COLO668 (cell line): ENCODE measurements at regions not wholly inside any gene's neighbourhood (a gene's known extent, or its start where the extent isn't known, plus 50 kb on each side); places are given as distances from the start of the nearest gene placed in this dataset.
A peak's percentile ranks its signal among the peaks of the same experiment; 100 is the strongest.
"Not testable (repeated sequence)": the region's sequence is repeated elsewhere in the genome, so short reads cannot be mapped to it uniquely, and the experiment has no call there.

ENCODE experiments used
- DNase-seq: peaks from one replicate; lab custom pipeline; 2025; ENCODE audit not compliant: unreplicated experiment; lab: John Stamatoyannopoulos, UW

GRCh38 chr1:235059221-235059620 lies 69.4 kb downstream of the TOMM20 start:
- no peak for DNase-seq

- DNase-seq: no peak
These were observed 69.9 kb downstream of the TOMM20 start for GRCh38 chr1:235058695-235059094.

GRCh38 chr1:235057385-235058306 lies 71.0 kb downstream of the TOMM20 start:
- DNase-seq: no peak

GRCh38 chr1:235056937-235057336 lies 71.7 kb downstream of the TOMM20 start:
- DNase-seq: no peak

GRCh38 chr1:235054936-235055335 lies 73.7 kb downstream of the TOMM20 start:
- DNase-seq: no peak

- DNase-seq: no peak
These were observed 74.2 kb downstream of the TOMM20 start for GRCh38 chr1:235054466-235054865.

- no peak for DNase-seq
These were observed 76.3 kb downstream of the TOMM20 start for GRCh38 chr1:235052067-235053008.

- peak; percentile 64 for DNase-seq
These were observed 77.1 kb downstream of the TOMM20 start for GRCh38 chr1:235051521-235051920.

- DNase-seq: no peak
These were observed 77.7 kb downstream of the TOMM20 start for GRCh38 chr1:235050911-235051360.

- DNase-seq: not testable (repeated sequence)
These were observed 78.8 kb downstream of the TOMM20 start for GRCh38 chr1:235049716-235050378.

- no peak for DNase-seq
These were observed 79.4 kb downstream of the TOMM20 start for GRCh38 chr1:235049217-235049616.

GRCh38 chr1:235047331-235047871 lies 81.2 kb downstream of the TOMM20 start:
- DNase-seq: no peak

GRCh38 chr1:235045921-235046601 lies 82.6 kb downstream of the TOMM20 start:
- no peak for DNase-seq

GRCh38 chr1:235045034-235045690 lies 83.5 kb downstream of the TOMM20 start:
- DNase-seq: no peak

- DNase-seq: no peak
These were observed 85.4 kb downstream of the TOMM20 start for GRCh38 chr1:235043234-235043633.

- DNase-seq: no peak
These were observed 89.9 kb downstream of the TOMM20 start for GRCh38 chr1:235038701-235039100.

GRCh38 chr1:235035928-235036327 lies 92.7 kb downstream of the TOMM20 start:
- DNase-seq: no peak

- DNase-seq: no peak
These were observed 97.6 kb downstream of the TOMM20 start for GRCh38 chr1:235030919-235031596.

- DNase-seq: no peak
These were observed 100.8 kb downstream of the TOMM20 start for GRCh38 chr1:235027862-235028250.
